ENCODE measurements at regions not wholly inside any gene's neighbourhood (a gene's known extent, or its start where the extent isn't known, plus 50 kb on each side); places are given as distances from the start of the nearest gene placed in this dataset.
A peak's percentile ranks its signal among the peaks of the same experiment; 100 is the strongest.

DNA sequence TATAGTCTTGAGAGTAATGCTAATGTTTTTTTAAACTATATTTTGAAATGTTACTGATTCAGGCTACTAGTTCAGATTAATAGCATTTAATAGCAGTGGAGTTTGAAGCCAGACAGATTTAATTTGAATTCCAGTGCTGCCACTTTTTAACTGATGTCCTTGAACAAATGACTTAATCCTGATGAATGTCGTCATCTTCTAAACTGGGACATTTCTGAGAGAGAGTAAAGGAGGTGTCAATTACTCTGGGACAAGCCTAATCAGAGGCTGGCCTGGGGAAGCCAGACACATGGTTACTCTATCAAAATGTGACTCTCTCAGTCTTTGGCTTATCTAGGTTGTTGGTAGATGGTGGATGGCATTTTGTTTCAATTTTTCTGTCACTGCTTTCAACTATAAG is 246.7 kb downstream of the HS3ST3A1 start:
- DNase-seq (ENCODE audit: low read depth) = no peak

DNA sequence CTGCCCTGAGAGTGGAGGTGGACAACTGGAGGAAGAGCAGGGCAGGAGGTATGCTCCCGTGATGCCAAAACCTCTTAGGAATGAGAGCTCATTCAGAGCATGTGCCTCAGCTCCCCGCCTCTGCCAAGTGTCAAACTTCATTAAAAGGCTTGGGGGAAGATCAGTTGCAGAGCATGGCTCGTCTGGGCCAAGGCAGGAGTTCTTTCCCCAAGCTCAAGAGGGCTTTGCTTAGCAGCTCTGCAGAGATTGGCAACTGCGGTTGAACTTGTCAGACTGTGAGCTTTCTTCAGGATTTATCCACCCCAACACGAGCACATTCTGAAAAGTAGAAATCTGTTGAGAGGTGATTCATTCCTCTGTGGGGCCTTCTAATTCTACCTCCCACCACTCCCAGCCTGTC is 248.1 kb downstream of the HS3ST3A1 start:
- DNase-seq (ENCODE audit: low read depth) = peak; percentile 48

DNA sequence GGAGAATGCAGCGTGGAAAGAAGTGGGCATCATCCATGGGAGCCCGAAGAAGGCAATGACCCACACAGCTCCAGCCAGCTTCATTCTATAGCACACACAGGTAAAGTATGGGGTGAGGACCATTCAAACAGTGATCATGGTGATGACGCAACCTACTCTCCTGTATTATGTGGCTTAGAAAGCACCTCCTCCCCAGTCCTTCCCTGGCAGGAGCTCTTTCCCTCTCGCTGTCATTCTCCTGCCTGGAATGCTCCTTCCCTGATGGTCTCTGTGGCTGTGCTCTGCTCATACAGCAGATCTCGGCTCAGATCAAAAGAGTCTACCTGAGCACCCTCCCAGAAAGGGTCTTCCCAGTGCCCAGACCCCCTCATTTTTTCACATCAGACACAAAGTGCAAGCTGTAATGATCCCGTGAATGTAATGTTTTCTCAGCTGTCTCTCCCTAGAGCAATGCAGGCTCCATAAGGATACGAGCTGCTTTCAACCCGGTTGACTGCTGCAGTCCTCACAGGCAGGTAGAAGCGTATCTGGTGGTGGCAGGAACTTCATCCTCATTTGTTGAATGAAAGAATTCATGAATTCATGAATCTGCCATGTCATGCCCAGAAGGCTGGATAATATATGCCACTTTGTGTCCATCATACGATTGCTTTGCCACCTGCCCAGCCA is 248.8 kb downstream of the HS3ST3A1 start:
- no peak for DNase-seq (ENCODE audit: low read depth)

DNA sequence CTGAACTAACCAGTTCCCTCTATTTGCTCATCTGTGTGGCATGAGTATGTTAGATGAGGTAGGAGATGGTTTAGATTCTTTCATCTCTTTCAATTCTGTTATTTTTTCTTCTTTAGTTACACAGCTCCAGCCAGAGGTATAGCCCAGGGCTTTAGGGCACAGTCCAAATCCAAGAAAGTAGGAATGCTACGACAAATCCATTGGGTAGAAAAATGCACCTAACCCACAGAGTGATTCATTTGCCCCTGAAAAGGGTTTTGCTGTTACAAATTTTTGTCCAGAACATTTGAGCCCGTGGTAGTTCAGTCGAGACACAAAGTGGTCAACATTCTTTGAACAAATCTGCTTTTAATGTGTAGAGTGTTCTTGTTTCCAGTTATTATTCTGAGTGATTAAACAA is 250.7 kb downstream of the HS3ST3A1 start:
- peak; percentile 84 for DNase-seq (ENCODE audit: low read depth)

DNA sequence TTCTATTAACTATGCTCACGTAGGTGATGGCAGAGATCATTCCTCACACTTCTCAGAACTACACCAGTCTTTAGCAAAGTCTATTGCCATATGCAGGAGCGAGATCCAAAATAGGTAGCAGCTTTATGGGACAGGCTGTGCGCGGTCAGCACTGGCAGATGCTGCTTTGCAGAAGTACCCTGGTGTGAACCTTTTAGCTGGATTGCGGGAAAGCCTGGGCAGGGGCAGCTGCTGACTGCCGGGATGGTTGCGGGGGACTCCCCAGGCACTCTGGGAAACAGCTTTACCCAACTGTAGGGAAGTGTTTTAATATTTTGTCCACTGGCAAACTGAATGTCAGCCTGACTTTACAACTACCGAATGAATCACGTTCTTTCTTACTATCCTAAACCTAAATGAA is 251.3 kb downstream of the HS3ST3A1 start:
- no peak for DNase-seq (ENCODE audit: low read depth)

DNA sequence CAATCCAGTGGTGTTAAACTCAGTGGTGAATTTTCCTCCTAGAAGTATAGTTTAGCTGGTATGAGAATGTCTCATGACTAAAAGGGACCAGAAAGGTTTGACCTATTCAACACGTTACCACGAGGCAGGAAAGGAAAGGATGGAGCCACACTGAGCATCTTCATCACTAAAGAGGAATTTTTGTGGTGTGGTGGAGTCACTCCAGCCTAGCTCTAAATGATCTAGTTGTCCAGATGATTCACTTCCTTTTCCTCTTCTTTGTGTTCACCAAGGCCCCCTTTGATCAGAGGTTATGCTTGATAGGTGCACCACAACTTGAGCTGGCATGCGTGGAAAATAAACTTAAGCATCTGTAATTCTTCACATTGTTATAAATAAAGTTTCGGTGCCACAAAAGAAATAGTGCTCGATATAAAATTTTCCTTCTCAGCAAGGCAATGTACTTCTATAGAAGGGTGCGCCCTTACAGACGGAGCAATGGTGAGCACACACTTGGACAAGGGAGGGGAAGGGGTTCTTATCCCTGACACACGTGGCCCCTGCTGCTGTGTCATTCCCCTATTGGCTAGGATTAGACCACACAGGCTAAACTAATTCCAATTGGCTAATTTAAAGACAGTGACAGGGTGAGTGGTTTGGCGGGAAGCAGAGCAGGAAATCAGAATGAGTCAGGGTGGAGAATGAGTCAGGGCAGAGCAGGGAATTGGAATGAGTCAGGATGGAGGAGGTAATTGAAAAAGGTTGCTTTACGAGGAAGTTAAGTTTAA is 254.6 kb downstream of the HS3ST3A1 start:
- peak; percentile 97 for DNase-seq (ENCODE audit: low read depth)

DNA sequence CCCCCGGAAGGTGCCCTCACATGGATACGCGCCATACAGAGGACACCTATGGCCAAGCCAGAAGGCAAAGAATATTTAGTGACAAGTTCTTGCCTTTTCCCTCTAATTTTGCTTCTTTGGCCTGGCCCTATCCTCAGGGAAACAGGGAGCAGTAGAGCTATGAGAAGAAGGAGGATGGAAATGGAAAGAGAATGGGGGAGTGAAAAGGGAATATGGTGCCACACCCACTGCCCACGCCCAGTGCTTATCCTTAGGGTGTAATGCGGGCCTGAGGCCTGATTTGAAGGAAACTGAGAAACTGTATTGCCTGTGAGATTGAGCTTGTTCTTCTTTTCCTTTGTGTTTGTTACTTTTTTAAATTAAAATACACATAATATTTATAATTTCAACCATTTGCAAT is 255.1 kb downstream of the HS3ST3A1 start:
- no peak for DNase-seq (ENCODE audit: low read depth)

DNA sequence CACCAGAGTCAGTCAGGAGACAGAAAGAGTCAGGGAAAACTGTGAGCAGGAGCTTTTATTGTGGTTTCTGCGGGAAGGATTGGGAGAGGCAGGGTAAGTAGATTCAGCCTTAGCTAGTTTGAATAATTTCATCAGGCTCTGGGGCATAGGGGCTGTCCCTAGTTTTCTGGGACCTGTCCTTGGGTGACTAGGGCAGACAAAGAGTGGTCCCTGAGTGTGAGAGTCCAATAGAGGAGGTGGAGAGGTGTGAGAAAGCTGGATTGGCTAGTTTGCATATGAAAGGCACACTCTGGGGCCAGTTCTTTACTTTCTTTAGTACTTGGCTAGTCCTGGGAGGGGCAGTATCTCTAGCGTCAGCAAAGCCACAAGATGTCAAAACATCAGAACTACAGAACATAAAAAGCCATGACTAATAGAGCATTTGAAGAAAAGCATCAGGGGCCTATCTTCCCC is 255.6 kb downstream of the HS3ST3A1 start:
- DNase-seq (ENCODE audit: low read depth) = peak; percentile 94

DNA sequence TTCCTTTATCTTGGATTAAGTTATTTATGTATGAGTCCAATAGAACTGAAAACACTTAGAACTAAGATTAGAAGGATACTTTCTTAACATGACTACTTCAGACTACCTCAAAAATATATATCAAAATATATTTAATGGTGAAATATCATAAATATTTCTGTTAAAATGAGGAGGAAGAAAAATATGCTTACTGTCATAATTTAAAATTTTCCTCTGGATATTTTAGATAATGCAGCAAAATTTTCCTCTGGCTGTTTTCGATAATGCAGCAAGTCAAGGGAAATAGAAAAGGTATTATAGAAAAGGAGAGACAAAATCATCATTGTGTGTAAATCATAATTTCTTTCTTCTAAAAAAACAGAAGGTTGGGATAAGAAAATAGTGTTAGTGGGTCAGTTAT is 263.3 kb downstream of the HS3ST3A1 start:
- no peak for DNase-seq (ENCODE audit: low read depth)

DNA sequence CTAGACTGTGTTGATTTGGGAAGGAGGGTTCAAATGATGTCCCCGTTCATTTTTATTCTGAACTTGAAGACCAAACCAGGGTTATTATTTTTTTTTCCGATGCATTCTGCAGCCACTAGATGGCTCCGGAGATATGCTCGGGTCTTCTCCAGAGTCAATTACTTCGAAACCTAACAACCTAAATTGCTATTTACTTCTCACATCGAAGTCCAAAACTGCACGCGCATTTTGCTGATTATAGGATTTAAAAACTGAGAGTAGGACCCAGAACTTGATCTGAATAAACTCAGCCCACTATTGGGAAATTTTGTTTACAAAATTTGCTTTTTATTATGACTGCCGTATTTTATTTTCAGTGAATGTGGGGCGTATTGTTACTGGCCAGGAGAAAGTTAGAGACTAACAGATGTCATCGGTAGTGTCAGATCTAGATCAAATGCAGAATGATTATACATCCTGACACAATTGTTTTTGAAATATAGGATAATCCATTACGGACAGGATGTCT is 263.8 kb downstream of the HS3ST3A1 start:
- DNase-seq (ENCODE audit: low read depth) = peak; percentile 71

DNA sequence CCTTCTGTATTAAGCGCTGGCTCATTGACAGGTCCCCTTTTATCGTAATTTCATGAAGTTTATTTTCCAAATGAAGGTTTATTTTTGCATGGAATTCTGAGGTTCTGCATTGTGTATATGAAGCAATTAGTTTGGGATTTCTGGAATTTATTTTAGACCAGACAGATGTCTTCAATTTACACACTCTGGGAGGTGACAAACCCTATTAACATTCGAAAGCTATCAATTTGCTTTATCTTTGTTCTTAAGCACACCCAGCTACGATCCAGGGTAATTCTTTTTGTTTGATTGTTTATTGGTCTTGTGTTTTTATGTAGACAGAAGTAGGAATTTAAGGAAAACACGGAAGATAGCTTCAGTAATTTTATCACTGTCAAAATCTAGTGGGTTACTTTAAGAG is 264.6 kb downstream of the HS3ST3A1 start:
- DNase-seq (ENCODE audit: low read depth) = peak; percentile 49

DNA sequence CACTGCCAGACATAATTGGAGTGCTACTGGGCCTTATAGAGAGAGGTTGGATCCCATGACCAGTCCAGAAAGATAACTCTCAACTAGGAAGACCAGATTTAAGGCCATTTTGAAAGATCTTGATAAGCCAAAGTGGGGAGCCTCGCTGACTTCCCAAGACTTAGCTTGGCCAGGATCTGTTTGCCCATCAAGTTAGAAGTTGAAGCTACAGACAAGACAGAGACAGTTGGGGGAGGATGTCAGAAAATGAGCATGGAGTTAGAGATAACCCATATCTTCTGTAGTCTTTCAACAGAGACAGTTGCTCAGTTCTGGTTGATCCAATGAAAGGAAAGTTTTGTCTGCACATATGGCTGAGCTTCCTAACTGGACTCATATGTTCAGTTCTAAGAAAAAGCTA is 267.4 kb downstream of the HS3ST3A1 start:
- DNase-seq (ENCODE audit: low read depth) = no peak

DNA sequence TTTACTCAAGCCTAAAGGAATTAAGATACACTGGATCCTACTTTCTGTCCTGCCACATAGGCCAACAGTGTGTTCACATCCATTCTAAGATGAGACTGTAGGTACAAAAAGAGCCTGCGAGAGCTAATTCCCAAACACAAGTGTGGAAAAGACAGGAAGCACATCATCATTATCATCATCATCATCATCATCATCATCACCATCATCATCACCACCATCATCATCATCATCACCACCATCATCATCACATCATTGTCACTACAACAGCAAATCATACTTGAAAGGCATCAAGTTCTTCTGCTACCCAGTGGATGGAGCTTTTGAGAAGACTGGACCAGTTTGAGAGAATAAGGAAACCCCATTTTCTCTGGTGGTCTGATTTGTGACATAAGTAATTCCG is 268.1 kb downstream of the HS3ST3A1 start:
- no peak for DNase-seq (ENCODE audit: low read depth)

DNA sequence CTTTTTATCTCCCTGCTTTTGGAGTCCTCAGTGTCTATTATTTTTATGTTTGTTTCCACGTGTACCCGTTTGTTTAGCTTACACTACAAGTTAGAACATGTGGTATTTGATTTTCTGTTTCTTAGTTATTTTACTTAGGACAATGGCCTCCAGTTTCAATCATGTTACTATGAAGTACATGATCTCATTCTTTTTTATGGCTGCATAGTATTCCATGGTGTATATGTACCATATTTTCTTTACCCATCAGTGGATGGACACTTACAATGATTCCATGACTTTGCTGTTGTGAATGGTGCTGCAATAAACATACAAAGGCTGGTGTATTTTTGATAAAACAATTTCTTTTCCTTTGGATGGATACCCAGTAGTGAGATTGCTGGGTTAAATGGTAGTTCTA is 269.5 kb downstream of the HS3ST3A1 start:
- no peak for DNase-seq (ENCODE audit: low read depth)

DNA sequence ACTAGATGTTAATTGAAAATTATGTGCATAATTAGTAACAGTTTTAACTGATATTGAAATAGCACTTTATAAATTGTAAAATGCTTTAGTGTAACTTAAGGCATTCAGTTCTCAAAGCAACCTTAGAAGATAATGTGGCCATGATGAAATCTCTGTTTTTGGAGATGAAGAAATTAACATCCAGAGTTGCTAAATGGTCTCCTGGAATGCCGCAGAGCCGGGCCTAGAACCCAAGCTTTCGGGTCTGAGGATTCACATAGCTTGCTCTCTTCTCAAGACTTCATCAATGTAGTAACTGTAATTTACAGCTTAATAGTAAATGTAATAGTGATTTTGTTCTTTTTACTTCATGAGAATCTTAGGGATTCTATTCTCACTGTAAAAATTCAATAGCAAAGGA is 272.3 kb downstream of the HS3ST3A1 start:
- DNase-seq (ENCODE audit: low read depth) = no peak

DNA sequence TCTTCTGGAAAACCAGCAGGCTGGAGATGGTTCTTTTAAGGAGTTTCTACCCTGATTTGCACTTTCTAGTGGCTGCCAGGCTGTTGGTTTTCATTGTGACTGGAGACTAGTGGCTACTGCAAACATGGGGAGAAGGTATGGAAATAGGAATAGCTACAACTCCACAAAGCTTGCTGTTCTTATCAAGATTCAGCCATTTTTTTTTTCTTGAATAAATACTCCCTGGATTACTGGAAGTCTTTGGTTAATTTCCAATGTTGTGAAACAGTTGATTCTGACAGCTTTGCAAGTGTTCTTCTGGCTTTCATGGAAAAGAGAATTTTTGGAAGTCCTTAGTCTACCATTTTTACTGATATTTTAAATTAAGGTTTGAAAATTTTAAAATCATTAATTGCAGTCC is 277.7 kb downstream of the HS3ST3A1 start:
- DNase-seq (ENCODE audit: low read depth) = peak; percentile 3

DNA sequence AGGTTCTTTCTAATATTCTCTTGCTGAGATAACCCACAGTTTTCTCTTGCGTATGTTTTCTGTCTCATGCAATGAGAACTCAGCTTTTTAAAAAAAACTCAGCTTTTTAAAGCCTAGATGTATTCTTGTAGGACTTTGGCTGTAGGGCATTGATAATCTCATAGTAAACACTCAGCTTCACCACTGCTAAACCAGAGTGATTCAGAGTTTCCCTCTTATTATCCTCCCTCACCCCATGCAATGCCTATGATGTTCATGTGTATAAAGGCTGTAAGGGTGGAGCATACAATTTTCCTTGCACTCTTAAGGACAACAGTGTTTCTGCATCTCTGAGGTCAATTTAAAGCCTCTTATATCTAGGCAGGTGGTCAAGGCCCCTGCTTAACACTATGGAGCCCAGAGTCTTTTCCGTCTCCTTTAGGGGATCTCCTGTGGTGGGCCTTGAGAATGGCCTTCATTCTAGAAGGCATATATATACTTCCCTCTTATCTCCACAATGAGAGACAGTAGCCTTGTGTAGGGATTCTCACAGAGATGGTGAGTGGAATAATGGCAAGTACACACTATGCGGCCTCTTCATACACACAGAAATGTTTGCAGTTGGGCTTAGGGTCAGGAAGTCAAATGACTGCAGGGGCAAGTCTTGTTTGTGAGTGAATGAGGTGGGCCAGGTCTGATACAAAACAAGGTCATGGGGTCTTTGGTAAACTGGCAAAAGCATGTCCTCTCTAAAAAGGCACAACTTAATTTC is 279.6 kb downstream of the HS3ST3A1 start:
- no peak for DNase-seq (ENCODE audit: low read depth)

DNA sequence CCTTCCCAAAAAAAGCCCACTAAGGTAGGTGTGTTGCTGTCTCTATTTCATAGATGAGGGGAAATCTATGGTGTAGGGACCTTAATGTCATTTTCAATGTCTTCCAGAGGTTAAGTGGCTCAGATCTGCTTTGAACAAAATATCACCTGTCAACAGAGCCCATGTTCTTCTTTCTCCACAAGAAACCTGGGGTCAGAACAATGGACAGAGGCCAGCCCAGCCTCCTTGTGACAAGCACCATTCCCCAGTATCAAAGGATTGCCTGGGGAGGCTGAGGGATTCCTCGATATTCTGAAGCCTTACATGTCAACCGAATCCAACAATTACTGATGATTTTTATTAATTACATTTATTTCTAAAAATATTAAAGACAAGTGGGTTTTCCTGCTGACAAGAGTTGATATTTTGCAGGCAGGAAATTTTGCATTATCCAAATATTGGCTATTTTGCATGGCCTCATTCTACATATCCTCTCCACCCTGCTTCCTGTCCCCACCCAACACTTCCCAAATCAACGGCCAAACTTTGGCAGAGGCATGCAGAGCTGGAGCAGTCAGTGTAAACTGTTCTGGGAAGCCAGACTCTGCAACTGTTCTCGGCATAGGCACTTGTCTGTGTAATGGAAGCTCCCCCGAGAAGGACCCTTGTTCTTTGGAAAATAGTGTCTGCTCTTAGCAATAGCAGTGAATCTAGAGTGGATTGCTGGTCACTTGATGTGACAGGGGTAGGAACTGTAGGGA is 281.5 kb downstream of the HS3ST3A1 start:
- DNase-seq (ENCODE audit: low read depth) = no peak

DNA sequence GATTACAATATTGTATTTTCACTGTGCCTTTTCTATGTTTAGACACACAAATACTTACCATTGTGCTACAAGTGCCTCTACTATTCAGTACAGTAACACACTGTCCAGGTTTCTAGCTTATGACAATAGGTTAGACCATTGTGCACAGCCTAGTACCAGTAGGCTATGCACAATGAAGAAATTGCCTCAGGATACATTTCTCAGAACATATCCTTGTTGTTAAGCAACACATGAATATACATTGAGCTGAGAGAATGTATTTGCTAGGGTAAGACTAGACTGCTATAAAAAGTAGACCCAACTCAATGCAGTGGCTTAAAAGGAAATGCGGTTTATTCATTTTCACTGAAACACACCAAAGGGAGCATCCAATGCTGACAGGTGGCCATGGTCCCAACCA is 285.1 kb downstream of the HS3ST3A1 start:
- no peak for DNase-seq (ENCODE audit: low read depth)

DNA sequence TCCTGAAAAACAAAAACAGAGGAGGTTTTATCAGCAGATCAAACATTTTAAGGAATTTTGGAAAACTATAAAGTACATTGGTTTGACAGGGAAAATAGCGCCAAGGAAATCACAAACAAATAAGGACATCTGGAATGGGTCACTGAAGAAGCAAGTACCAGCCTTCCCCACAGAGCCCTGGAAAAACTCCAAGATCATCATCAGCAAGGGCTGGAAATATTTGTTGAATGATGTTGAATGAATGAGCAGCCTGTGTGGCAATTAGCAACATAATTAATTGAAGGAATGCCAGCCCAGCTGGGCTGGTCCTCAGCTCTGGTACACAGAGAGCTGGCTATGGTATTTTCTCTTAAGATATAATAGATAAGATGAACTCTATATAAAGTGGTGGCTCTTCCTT is 290.4 kb downstream of the HS3ST3A1 start:
- DNase-seq (ENCODE audit: low read depth) = peak; percentile 93

DNA sequence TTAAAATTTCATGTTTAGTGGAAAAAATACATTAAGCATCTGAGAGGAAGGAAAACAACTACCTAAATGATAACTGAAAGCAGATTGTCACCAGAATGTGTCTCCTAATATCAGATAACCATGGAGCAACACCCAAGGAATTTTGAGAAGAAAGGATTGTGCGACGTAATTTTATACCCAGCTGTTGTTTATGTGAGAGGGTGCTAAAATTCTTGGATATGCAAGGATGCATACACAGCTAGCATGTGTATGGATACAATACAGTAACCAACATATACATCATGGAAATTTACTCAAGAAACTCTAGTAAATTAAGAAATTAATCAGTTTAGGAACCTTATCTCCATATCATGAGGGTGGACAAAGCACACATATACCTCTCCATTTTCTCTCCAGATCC is 290.9 kb downstream of the HS3ST3A1 start:
- no peak for DNase-seq (ENCODE audit: low read depth)

DNA sequence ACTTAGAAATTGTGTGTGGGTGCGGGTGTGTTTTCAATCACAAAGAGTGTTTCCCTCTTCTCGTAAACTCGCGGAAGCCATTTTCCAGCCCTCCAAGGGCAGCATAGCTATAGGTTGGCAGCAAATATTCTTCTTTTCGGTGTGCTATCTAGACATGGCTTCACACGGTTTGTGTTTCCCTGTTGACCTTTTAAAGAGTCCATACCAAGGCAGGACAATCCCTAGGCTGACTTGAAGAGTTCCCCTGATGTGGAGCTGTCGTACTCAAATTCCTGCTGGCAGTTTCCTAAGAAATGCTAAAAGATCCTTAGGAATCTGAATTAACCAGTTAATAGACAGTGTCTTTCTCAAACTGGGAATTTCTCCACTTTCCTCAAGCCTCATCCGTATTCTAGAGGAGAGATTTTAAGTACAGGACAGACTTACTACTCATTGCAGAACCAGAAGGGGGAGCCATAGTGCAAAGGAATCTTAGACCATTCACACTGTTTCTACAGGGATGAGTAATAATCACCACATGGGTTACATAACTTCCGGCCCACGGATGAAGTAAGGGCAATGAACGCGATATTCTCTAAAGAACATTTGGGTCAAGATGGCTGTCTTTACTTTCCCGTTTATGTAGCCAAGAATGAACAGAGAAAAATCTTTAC is 288.6 kb upstream of the ELAC2 start:
- DNase-seq (ENCODE audit: low read depth) = peak; percentile 73

All from EH (cell line).